Progenitor cell of endocrine pancreas (in vitro differentiated cells): ENCODE measurements at regions not wholly inside any gene's neighbourhood (a gene's known extent, or its start where the extent isn't known, plus 50 kb on each side); places are given as distances from the start of the nearest gene placed in this dataset.

Source experiments
- DNase-seq: peaks from one replicate; pipeline ENCODE4 v3.0.0; 2021; ENCODE audit warnings: low spot score; ENCODE audit not compliant: unreplicated experiment
- H3K27ac Mint-ChIP-seq: 2 replicates; pipeline ENCODE4 v1.8.0; 2021; ENCODE audit warnings: mild to moderate bottlenecking, moderate library complexity, mixed read lengths
- H3K27me3 Mint-ChIP-seq: 2 replicates; pipeline ENCODE4 v1.8.0; 2021; ENCODE audit warnings: mixed read lengths
- H3K36me3 Mint-ChIP-seq: 2 replicates; pipeline ENCODE4 v1.8.0; 2022; ENCODE audit warnings: mixed read lengths; ENCODE audit not compliant: insufficient read depth
- H3K4me1 Mint-ChIP-seq: 2 replicates; pipeline ENCODE4 v1.8.0; 2021; ENCODE audit warnings: low read depth, mixed read lengths
- H3K4me3 Mint-ChIP-seq: 2 replicates; pipeline ENCODE4 v1.8.0; 2021; ENCODE audit warnings: low read depth, mild to moderate bottlenecking, moderate library complexity, mixed read lengths
- H3K9me3 Mint-ChIP-seq: 2 replicates; pipeline ENCODE4 v1.8.0; 2021; ENCODE audit warnings: low read depth, mixed read lengths
- TF ChIP-seq, protein P1 (sequence below): fragments of 200-600 bp; sonication (generic); IDR thresholded peaks from one replicate; pipeline ENCODE4 v1.5.0; 2021; ENCODE audit warnings: antibody characterized with exemption, mild to moderate bottlenecking; ENCODE audit not compliant: unreplicated experiment

DNA sequence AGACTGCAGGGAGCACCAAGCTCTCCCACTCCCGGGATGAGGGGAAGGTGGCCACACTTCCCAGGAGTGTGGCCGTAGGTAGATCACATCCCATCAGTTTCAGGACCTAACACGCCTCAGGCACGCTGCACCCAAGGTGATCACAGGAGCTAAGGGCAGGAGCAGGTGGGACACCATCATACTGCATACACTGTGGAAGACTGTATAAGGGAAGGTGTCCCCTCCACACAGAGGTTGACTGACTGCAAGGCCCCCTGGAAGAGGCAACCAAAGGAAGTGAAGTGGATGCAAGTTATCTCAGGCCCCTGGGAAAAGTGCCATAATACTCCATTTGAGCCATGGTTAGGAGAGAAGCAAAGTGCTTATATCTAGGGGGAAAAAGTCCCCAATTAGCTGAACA lies 351.9 kb upstream of the SMIM21 start:
- Mint-ChIP-seq H3K9me3 (no peaks in the 10 kb centered on the region), H3K27me3 (peaks cover 29% of the 10 kb centered on the region), H3K4me3 (no peak overlapping the region), H3K4me1 (no peaks in the 10 kb centered on the region), H3K36me3 (no peaks in the 10 kb centered on the region), H3K27ac (no peak overlapping the region)
- DNase-seq: no peak
- TF ChIP-seq, protein P1, sequence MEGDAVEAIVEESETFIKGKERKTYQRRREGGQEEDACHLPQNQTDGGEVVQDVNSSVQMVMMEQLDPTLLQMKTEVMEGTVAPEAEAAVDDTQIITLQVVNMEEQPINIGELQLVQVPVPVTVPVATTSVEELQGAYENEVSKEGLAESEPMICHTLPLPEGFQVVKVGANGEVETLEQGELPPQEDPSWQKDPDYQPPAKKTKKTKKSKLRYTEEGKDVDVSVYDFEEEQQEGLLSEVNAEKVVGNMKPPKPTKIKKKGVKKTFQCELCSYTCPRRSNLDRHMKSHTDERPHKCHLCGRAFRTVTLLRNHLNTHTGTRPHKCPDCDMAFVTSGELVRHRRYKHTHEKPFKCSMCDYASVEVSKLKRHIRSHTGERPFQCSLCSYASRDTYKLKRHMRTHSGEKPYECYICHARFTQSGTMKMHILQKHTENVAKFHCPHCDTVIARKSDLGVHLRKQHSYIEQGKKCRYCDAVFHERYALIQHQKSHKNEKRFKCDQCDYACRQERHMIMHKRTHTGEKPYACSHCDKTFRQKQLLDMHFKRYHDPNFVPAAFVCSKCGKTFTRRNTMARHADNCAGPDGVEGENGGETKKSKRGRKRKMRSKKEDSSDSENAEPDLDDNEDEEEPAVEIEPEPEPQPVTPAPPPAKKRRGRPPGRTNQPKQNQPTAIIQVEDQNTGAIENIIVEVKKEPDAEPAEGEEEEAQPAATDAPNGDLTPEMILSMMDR: no peak

DNA sequence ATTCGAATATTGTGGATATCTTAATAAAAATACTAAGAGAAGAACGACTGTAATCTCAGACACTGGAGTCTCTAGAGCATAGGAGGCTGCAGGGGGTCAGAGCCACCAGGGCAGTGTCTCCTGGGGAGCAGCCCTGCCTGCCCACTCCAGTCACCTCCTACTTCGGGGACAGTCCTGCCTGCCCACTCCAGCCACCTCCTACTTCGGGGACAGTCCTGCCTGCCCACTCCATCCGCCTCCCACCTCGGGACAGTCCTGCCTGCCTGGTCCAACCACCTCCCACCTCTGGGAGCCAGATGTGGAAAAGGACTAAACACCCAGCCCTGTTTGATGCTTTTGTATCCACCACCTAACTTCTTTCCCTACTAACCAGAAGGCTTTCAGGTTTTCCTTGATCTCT lies 350.1 kb upstream of the SMIM21 start:
- no peaks in the 10 kb centered on the region for H3K9me3 Mint-ChIP-seq
- H3K36me3 Mint-ChIP-seq: no peaks in the 10 kb centered on the region
- no peak for DNase-seq
- no peak overlapping the region for H3K4me3 Mint-ChIP-seq
- no peaks in the 10 kb centered on the region for H3K4me1 Mint-ChIP-seq
- H3K27me3 Mint-ChIP-seq: peaks cover 33% of the 10 kb centered on the region
- TF ChIP-seq, protein P1: no peak
- no peak overlapping the region for H3K27ac Mint-ChIP-seq

DNA sequence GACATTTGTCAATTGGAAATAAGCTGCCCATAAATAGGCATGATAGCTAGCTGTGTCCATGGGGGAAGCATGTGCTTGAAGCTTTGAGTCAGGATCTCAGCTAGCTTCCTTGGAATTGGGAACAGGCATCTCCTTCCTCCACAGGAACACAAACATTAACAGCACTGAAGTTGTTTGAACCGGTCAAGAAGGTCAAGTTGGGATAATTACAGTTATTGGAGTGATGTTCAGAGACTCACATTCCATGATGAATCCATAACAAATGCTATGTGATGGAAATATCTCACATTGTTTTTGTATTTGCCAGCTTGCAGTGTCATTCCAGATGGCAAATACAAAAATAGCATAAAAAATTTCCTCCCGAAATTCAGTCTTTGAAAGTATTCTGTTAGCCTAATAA lies 347.6 kb upstream of the SMIM21 start:
- Mint-ChIP-seq H3K4me3 (no peak overlapping the region), H3K9me3 (no peaks in the 10 kb centered on the region), H3K4me1 (no peaks in the 10 kb centered on the region), H3K27ac (no peak overlapping the region), H3K27me3 (peaks cover 34% of the 10 kb centered on the region), H3K36me3 (no peaks in the 10 kb centered on the region)
- DNase-seq: no peak
- TF ChIP-seq, protein P1: no peak

DNA sequence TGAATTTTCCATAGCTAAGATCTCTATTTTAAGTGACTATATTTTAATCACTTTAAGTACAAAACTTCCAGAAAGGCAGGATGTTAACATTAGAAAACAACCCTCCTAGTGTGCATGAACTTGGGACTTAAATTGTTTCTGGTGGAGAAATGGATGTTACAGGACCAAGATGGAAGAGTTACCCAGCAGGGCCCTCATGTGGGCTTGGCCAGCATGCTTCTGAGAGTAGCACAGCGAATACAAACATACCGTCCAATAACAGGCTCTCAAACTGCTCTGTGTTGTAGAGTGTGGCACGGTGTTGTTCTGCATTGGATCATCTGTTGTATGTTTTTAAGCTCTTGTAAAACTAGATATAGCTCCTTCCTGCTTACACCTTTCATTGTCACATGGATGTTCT lies 346.1 kb upstream of the SMIM21 start:
- TF ChIP-seq, protein P1: no peak
- Mint-ChIP-seq H3K27ac (no peak overlapping the region), H3K27me3 (peaks cover 28% of the 10 kb centered on the region), H3K9me3 (no peaks in the 10 kb centered on the region), H3K4me3 (no peak overlapping the region), H3K4me1 (no peaks in the 10 kb centered on the region), H3K36me3 (no peaks in the 10 kb centered on the region)
- DNase-seq: no peak

DNA sequence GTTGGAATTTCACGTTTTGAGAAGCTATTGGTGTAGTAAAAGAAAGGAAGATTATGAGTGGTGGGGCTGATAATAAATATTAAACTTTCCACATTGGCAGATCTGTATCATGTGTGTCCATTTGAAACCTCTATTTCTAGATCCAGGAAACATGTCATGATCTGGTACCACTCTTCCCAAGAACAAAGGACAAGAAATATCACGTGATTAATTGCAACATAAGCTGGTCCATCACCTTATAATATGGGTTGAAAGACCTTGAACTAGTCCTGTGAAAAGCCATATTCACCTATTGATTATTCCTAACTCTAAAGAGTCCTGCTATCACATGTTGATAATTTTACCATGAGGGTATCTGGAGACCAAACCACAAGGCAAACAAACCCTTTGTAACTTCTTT lies 335.3 kb upstream of the SMIM21 start:
- Mint-ChIP-seq H3K27me3 (peaks cover 43% of the 10 kb centered on the region), H3K4me3 (no peak overlapping the region), H3K36me3 (no peaks in the 10 kb centered on the region), H3K27ac (no peak overlapping the region), H3K9me3 (peaks cover 2% of the 10 kb centered on the region), H3K4me1 (no peaks in the 10 kb centered on the region)
- no peak for DNase-seq
- TF ChIP-seq, protein P1: no peak
